NCI-H1092 (cell line): ENCODE measurements at regions not wholly inside any gene's neighbourhood (a gene's known extent, or its start where the extent isn't known, plus 50 kb on each side); places are given as distances from the start of the nearest gene placed in this dataset.

Experiments
- DNase-seq: peaks from one replicate; lab custom pipeline; 2025; lab: John Stamatoyannopoulos, UW

DNA sequence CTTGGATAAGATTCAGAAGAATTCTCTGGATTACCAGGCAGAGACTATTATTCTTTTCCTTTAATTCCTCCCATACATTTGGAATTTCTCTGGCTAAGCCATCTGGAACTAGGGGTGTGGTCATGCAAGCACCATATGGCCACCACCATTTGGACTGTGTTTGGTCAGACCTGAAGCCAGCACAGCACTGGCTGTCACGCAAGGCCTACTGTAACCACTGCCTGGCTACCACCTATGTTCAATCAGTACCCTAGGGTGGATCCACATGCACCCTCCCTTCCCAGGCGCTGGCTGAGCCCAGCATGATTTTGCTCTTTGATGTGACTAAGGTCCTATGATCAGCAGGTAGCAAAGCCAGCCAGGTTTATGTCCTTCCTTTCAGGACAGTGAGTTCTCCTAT, 287.8 kb upstream of the GOLIM4 start:
- no peak for DNase-seq

DNA sequence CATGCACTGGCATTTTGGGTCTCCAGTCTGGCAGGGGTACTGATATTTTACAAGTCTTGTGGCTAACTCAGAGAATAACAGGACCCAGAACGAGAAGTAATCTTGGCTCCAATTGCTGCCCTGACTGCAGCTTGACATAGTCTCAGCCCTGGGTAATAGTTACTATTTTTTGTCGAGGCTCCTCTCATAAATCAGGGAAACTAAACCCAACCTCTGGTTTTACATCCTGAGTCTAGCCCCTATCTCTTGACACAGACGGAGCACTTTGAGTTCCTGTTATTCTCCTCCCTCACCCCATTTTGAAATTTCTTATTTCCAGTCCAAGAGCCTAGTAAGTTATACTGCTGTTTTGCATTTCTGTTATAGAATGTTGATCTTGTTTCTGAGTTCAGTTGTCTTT, 276.1 kb upstream of the GOLIM4 start:
- no peak for DNase-seq

DNA sequence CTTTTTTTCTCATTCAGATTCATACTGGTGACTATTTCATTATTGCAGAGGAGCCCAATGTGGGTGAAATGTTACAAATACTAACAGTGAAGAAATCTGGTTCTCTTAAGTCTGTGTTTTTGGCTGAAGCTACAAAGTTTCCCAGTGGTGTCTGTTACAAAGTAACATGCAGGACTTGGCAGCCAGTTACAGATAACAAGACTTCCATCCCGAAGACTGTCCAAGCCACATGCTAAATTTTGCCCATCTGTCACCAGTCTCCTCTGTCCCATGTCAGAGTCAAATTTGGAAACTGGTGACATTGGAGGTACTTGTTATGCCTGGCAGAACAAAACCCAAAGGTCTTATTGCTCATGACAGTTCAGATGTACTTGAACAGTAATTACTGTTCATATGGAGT, 269.2 kb upstream of the GOLIM4 start:
- no peak for DNase-seq

DNA sequence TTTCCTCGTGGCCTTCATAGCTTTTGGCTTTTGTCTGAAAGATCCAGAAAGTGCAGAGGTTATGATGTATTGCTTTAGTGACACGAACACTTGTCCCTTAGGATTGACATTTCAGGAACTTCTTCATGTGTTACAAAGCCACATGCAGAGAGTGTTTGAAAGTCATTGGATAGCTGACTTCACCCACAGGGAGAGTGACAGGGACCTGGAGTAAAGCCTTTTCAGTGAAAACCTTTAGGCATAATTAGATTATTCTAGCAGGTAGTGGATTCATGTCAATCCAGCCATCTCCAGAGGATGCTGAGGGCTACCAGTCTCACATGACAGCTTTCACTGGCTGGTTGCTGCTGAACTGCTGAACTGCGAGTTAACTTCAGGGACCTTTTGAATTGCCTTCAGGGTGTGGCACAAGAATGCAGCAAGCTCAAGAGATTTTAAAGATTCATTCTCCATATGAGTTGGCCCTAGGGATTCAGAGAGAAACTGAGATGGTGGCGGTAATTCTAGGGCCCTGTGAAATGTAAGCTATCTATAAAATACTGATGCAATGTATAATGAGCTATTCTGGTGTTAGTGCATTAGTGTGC, 267.0 kb upstream of the GOLIM4 start:
- no peak for DNase-seq

DNA sequence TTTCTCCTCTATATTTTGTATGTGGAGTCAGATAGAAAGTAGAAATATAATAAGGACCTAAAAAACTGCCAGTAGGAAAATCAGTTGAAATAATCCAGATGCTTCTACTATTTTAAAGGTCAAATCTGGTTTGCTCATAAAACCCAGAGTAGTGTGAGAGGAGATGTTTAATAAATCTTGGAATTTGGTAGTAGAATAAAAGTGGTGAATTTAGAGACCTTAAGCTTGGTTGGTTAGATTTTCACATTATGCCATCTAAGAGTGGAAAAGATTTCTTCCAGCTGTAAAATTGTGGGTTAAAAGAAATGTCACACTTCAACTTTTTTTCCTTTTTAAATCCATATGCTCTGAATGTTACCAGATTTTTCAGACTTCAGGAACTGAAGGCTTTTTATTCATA, 266.4 kb upstream of the GOLIM4 start:
- DNase-seq: no peak

DNA sequence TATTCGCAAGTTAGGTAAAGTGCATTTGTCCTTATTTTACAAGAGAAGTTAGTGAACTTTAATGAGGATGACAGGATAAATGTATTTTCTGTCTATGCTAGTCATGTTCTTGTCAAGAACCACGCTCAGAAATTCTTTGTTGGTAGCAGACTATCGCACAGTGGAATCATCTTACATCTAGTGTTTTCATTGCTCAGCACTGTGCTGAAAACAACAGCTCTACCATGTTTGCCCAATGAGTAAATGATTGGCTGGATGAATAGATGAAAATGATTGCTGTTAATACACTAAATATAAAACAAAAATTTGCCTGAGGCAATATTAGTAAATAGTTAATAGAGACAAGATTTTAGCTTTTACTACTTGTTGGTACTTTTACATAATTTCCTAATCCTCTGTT, 265.3 kb upstream of the GOLIM4 start:
- no peak for DNase-seq

DNA sequence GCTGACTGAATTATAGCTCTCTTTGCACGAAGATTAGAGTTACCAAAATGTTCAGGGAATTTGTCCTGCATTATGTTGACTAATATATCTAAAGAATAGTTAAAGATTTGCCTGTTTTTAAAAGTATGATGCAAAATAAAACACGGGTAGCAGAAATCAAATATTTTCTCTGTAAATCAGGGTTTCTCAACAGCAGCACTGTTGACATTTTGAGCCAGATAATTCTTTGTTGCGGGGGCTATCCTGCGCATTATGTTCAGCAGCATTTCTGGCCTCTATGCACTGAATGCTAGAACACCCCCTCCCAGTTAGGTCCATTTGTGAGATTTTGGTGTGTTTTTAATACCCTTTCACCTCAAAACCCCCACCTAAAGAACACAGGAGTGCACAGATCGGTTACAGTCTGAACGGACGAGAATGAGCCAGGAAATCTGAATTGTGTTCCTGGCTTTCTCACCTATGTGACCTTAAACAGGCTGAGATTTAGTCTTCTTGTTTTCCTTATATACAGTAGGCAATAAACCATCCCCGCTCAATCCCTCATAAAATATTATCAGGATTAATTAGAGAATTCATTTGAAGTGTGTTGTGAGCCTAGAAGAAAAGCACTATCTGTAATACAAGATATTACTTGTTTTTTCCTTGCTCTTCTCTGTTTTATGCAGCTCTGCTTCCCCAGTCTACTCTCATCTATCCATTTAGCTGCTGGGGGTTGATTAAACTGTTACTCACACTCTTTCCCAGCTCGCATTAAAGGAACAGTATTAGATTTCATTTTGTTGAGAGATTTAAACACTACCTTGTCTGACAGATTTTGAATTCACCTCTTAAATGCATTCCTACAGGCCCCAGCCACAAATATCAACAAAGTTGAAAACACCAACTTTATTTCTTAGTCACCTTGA, 247.5 kb upstream of the GOLIM4 start:
- DNase-seq: no peak

DNA sequence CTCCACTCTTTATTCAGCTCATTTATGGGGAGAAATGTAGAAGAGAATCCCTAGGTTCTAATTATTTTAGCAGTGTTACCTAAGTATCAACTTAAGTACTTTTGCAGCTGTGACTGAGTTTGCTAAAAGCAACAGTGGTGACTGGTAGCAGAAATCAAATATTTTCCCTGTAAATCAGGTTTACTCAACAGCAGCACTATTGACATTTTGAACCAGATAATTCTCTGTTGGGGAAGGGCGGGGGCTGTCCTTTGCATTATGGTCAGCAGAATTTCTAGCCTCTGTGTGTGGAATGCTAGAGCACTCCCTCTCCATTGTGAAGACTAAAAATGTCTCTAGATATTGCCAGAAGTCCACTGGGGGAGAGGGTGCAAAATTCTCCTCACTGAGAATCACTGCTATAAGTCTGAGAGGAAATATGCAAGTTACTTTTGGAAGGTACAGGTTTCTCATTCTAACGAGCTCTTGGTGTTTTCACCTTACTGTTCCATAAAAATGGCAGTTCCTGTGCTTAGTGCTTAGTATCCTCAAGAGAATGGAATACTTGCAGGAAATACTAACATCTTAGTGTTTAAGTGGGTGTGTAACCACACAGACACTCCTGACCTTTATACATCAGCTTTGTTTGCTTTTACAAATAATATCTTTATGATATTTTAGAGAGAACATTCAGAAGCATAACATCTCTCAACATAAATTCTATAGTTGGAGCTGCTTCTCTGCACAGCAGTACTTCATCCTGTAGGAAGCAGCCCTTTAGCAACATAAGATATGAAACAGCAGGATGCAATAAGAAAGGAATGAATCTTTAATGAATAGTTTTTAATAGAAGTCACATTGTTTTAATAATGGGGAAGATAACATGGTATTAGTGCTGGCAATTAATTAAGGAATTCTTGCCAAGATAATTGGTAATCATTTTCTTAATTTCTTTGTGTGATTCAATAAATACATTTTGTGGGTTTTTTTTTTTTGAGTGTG, 246.5 kb upstream of the GOLIM4 start:
- no peak for DNase-seq

DNA sequence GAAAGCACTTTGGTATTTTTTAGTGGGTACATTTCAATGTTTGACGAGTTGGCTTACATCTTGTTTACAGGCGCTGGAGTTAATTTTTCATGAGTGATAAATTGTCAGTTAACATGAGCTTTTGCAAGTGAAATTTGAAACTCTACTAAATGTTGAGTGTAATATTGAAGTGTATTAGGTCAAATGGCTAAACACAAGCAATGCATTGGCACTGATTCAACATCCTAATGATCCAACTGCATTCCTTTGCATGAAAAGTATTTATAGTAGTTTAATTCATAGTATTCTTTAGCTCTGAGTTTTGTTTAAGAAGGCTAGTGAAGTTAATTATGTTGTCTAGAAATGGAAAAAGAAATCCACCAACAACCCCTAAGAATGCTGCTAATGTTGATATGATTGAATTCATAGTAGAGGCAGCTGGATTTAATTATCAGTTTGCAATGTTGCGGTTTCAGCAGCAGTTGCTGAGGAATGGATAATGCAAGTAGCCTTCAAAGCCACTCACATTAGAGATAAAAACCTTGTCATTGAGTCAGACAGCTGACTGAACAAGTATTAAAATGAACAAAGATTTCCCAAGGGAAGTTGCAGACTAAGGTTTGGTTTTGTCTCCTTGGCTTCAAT, 245.6 kb upstream of the GOLIM4 start:
- DNase-seq: no peak

DNA sequence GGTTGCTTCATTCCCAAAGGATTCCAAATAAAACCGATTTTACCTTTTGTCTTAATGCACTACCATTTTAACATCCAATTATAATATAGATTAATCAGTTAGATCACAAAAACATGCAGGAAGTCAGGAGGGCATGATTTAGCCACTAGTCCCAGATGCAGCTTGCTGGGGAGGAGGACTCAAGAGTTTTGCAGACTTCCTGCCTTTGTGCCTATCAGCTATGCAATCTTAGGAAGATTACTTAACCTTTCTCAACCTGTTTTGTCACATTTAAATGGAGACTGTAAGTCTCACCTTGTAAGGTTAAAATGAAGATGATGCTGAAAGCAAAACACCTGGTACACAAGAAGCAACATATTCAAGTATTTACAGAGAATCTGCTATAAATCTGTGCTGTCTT, 242.4 kb upstream of the GOLIM4 start:
- no peak for DNase-seq

DNA sequence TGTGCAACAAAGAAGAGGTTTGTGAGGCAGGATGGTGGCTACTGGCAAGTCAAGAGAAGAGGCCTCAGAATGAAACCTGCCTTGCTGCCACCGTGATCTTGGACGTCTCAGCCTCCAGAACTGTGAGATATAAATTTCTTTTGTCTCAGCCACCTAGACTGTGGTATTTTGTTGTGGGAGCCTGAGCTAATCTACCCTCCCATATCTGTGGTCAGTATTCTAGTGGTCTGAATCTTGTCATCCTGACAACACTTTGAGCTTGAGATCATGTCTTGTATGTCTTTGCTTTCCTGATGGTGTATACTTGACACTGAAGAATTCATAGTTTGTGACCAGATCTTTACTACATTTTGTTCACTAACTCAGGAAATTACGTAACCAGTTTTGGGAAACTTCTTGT, 240.6 kb upstream of the GOLIM4 start:
- DNase-seq: no peak

DNA sequence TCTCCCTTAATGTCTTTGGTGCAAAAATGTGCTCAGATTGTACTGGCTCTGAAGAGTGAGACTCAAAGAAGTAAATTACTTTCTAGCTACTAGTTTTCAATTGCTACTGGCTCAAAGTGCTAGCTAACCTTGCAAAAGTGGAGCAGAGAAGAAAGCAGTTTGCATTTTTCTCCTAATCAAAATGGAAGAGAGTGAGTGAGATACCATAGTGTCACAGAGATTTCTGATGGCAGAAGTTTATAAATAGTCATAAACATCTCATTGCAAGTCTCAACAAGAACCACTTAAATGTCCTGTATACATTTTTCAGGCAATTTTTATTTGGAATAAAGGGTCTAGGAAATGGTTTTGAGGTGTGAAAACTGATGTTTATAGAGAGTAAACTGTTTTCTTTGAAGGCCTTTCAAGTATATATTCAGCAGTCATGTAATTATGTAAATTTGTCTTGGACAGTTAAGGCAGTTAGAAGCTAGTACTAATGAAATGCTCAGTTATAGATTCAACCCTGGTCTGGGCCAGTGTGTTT, 237.7 kb upstream of the GOLIM4 start:
- no peak for DNase-seq

DNA sequence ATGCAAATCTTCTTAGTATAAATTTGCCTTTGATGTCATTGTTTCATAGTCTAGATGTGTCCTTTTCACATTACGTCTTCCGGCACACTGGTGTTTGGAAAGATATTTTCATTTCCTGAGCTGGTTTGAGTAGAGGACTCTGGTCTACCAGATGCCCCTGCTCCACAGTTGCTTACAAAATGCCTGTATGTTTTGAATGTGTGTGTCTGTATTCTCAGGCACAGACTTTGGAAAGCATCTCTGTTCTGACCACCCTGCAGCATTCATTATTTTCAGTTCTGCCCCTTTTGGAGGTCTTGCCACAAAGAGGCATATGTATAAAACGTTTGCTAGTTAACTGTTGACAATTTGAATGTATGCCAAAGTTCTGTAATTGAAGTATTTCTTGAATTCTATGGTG, 236.0 kb upstream of the GOLIM4 start:
- no peak for DNase-seq

DNA sequence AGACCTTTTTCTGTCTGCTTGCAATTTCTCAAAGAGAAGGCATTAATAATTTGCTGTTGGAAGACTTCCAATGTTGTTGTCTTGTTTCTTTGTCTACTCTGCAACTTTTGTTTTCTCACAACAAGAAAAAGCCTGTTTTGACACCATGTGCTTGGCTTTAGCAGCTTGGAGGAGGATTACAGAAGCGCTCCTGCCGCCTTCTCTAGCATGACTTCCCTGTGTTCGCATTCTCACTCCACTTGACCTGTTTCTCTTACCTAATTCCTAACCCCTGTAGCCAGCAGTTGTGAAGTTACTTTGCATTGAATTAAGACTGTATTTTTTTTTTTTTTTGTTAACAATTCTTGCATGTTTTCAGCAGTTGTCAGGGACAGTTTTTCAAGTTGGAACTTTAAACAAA, 235.3 kb upstream of the GOLIM4 start:
- DNase-seq: no peak

DNA sequence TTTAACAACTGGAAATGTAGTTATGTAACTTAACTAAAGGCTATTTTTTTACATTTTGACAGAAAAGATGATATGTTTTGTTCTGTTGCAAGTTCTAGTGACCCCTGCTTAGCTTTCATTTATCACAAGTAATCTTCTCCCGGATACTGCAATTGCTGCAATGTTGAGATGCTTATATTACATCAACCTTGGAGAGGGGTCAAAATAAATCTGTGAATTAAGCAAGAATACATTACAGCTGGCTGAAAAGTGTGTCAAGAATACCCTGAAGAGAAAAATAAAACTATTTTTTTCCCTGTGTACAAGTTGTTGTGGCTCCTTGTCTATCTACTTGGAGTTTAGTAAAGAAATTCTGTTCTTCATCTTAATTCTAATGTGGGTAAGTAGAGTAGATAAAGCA, 232.1 kb upstream of the GOLIM4 start:
- no peak for DNase-seq

DNA sequence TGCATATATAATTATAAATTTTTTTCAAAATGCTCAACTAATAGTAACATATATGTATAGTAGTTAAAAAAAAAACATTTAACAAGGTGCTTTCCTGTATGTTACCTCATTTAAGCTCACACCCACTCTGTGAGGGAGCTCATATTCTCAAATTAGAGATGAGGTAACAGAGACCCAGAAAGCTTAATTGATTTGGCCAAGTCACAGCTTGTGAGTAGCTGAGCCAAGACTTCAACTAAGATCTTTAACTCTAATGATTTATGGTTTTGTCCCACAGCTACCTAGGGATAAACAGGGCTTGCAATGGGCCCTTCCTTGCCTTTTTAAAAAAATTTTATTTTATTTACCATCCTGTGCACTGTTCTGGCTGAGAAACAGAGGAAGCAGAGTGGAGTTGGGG, 230.0 kb upstream of the GOLIM4 start:
- no peak for DNase-seq

DNA sequence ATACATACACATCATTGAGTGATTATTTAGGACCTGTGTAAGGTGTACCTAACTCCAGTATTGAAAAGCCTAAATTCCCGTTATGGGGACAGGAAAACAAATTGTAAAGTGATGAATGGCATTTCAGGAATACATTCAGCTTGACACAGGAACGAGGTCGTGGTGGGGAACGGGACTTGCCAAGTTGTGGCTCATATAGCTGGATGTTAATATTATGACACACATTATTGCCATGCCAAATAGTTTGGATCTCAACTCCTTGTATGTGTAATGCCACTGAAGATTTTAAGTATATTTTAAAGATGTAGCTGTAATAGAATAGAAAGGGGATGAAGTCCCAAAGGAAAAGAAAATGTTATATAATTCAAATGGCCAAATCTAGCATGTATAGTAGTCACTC, 227.2 kb upstream of the GOLIM4 start:
- no peak for DNase-seq

DNA sequence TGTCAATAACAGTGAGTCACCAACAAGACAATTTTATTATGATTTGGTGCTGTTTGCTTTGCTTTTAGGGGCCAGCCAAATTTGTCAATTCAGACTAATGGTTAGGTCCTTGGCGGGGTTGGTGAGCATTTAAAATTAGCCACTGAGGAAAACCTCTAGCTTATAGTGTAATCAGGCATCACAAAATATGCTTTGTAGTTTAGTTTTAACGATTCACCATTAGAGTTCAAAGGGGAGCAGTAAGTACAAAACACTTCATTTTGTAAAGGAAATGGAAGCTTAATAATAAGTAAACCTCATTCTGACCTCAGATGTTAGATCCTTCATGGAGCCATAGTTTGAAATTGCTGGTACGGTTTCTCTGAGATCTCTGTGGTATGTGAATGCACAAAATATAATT, 218.4 kb upstream of the GOLIM4 start:
- DNase-seq: no peak

DNA sequence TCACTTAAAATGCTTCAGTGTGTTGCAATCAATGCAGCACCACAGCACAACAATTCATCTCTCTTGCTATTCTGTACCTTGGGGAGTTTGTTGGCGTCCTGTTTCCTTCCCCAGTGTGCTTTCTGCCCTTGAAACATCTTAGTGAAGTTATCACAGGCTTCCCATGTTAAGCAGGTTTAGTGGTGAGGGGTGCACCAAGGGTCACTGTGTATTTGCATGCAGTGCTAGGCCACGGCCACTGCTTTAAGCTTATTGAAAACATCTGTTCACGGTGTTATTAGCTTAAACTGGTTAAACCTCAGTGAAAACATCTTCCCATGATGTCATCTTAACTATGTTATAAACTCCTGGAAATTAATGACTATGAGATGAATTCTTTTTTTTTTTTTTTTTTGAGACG, 217.3 kb upstream of the GOLIM4 start:
- no peak for DNase-seq

DNA sequence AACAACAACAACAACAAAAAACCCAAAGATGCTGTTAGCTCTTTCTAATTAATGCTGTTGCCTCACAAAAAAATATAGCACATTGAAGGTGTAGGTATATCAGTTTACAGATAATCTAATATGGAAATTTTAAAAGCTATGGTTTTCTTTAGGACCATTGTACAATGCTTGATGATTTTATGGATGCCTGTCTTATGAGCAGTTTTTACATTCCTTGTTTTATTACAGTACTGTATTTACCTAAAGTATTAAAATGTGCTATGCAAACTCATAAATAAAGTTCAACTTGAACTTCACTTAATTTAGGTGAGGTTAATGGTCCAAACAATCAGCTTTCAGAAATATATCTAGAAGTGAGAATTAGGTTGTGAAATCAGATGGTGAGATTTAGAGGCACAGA, 212.2 kb upstream of the GOLIM4 start:
- DNase-seq: no peak

DNA sequence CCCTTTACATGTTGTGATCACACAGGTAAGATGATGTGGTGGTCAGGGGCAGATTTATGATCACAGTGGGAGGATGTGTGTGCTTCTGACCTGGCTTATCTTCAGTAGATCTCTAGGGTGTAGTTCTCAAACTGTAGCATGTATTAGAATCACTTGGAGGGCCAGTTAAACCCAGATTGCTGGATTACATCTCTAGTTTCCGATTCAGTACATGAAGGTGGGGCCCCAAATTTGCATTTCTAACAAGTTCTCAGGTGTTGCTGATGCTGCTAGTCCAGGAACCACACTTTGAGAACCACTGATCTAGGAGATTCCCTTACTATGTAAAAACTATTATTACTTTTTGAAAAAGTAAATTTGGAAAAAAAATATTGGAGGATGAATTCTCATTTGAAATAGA, 199.3 kb upstream of the GOLIM4 start:
- no peak for DNase-seq

DNA sequence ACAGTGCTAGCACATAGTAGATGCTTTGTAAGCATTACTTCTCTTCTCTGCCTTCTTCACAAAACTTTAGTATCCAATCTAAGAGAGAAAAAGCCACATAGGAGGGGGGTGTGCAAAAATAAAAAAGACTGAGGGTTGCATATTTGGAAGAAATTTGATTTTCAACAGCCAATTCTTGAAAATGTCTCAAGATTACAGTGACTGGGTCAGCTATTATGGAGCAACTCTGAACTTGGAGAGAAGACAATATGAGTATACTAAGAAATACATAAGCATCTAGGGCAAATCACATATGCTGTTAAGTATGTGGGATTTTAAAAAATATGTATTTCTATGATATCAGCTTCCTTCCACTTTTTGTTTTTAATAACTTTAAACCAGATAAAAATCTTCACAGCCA, 196.6 kb upstream of the GOLIM4 start:
- no peak for DNase-seq
